ENCODE measurements at regions not wholly inside any gene's neighbourhood (a gene's known extent, or its start where the extent isn't known, plus 50 kb on each side); places are given as distances from the start of the nearest gene placed in this dataset.

GRCh38 chr3:80564391-80564790, 796.6 kb upstream of the ROBO1 start:
- DNase-seq = no peak
- Histone ChIP-seq H3K36me3 (no peaks in the 10 kb centered on the region), H3K27me3 (no peaks in the 10 kb centered on the region), H3K9me3 (no peaks in the 10 kb centered on the region), H3K4me1 (peaks cover 8% of the 10 kb centered on the region), H3K4me3 (ENCODE audit: low read depth, low read length) (no peak overlapping the region)
- no peak for TF ChIP-seq CTCF (IDR thresholded peaks at IDR 0.05; ENCODE audit: low read depth, low read length)

GRCh38 chr3:80559701-80560100, 791.9 kb upstream of the ROBO1 start:
- Histone ChIP-seq H3K27me3 (no peaks in the 10 kb centered on the region), H3K4me3 (ENCODE audit: low read depth, low read length) (no peak overlapping the region), H3K4me1 (no peaks in the 10 kb centered on the region), H3K36me3 (no peaks in the 10 kb centered on the region), H3K9me3 (no peaks in the 10 kb centered on the region)
- DNase-seq = no peak
- no peak for TF ChIP-seq CTCF (IDR thresholded peaks at IDR 0.05; ENCODE audit: low read depth, low read length)

- no peak for TF ChIP-seq CTCF (IDR thresholded peaks at IDR 0.05; ENCODE audit: low read depth, low read length)
- peak; percentile 25 for DNase-seq
- no peaks in the 10 kb centered on the region; the same call in 1 of the 2 replicates for H3K4me1 ChIP-seq
- H3K36me3 ChIP-seq = no peaks in the 10 kb centered on the region
- no peaks in the 10 kb centered on the region for H3K9me3 ChIP-seq
- no peaks in the 10 kb centered on the region for H3K27me3 ChIP-seq
- no peak overlapping the region for H3K4me3 ChIP-seq (ENCODE audit: low read depth, low read length)
These were observed 789.0 kb upstream of the ROBO1 start for GRCh38 chr3:80556763-80557162.

GRCh38 chr3:80554304-80554703, 786.5 kb upstream of the ROBO1 start:
- no peaks in the 10 kb centered on the region; the same call in 1 of the 2 replicates for H3K4me1 ChIP-seq
- no peak overlapping the region for H3K4me3 ChIP-seq (ENCODE audit: low read depth, low read length)
- H3K9me3 ChIP-seq = no peaks in the 10 kb centered on the region
- no peaks in the 10 kb centered on the region for H3K36me3 ChIP-seq
- no peak for TF ChIP-seq CTCF (IDR thresholded peaks at IDR 0.05; ENCODE audit: low read depth, low read length)
- no peak for DNase-seq
- no peaks in the 10 kb centered on the region for H3K27me3 ChIP-seq

GRCh38 chr3:80553211-80553610, 785.4 kb upstream of the ROBO1 start:
- no peak for DNase-seq
- TF ChIP-seq CTCF (IDR thresholded peaks at IDR 0.05; ENCODE audit: low read depth, low read length) = no peak
- Histone ChIP-seq H3K4me3 (ENCODE audit: low read depth, low read length) (no peak overlapping the region), H3K9me3 (no peaks in the 10 kb centered on the region), H3K27me3 (no peaks in the 10 kb centered on the region), H3K36me3 (no peaks in the 10 kb centered on the region), H3K4me1 (no peaks in the 10 kb centered on the region; the same call in 1 of the 2 replicates)

- no peaks in the 10 kb centered on the region for H3K36me3 ChIP-seq
- TF ChIP-seq CTCF (IDR thresholded peaks at IDR 0.05; ENCODE audit: low read depth, low read length) = no peak
- no peaks in the 10 kb centered on the region; the same call in 1 of the 2 replicates for H3K4me1 ChIP-seq
- peak; percentile 70 for DNase-seq
- H3K9me3 ChIP-seq = no peaks in the 10 kb centered on the region; the same call in 1 of the 2 replicates
- H3K27me3 ChIP-seq = no peaks in the 10 kb centered on the region
- H3K4me3 ChIP-seq (ENCODE audit: low read depth, low read length) = peak overlapping the region; percentile 3; the same call in 1 of the 2 replicates
These were observed 782.4 kb upstream of the ROBO1 start for GRCh38 chr3:80550174-80550573.

Data from BE2C (cell line).